HEK293 (cell line): ENCODE measurements at regions not wholly inside any gene's neighbourhood (a gene's known extent, or its start where the extent isn't known, plus 50 kb on each side); places are given as distances from the start of the nearest gene placed in this dataset.

Experiments
- CTCF ChIA-PET: fragments of 350-600 bp; formaldehyde crosslinking; extraction: SDS; loops from one replicate; lab custom pipeline; 2021; ENCODE audit warnings: antibody characterized with exemption; lab: Yijun Ruan, JAX
- POLR2A ChIA-PET: fragments of 300-600 bp; formaldehyde crosslinking; extraction: SDS; loops from one replicate; lab custom pipeline; 2020; ENCODE audit warnings: antibody characterized with exemption, inconsistent platforms; lab: Yijun Ruan, JAX
- H3K27ac ChIP-seq: fragments of 200-500 bp; sonication (Bioruptor generic); 2 replicates; pipeline ENCODE4 v1.5.1; 2014; ENCODE audit warnings: low read depth, low read length, control low read depth, inconsistent platforms; ENCODE audit errors: extremely low read depth
- H3K36me3 ChIP-seq, 2 experiments: fragments of 200-500 bp in 1 of 2; sonication (Bioruptor generic) in 1 of 2; 1 replicate in 1 of 2; 2 replicates in 1 of 2; pipeline ENCODE4 v1.5.1; 2014 to 2017; ENCODE audit warnings: inconsistent platforms in 2 of 2, low read length in 2 of 2; ENCODE audit not compliant: control insufficient read depth in 2 of 2, insufficient read depth in 1 of 2
- H3K4me1 ChIP-seq: fragments of 200-500 bp; sonication (Bioruptor generic); 2 replicates; pipeline ENCODE4 v1.5.1; 2014; ENCODE audit warnings: mild to moderate bottlenecking, low read length, inconsistent platforms; ENCODE audit not compliant: control insufficient read depth, insufficient read depth
- H3K4me3 ChIP-seq: 2 replicates; pipeline ENCODE4 v1.5.1; 2011; ENCODE audit warnings: low read depth, mild to moderate bottlenecking, control low read depth, low read length, moderate library complexity
- H3K9me3 ChIP-seq: fragments of 200-500 bp; sonication (Bioruptor generic); 2 replicates; pipeline ENCODE4 v1.5.1; 2014; ENCODE audit warnings: low read depth, low read length, inconsistent platforms; ENCODE audit not compliant: control insufficient read depth, insufficient read depth
- GFI1B ChIP-seq: fragments of 450-650 bp; formaldehyde crosslinking; IDR thresholded peaks from 2 replicates; pipeline ENCODE4 v1.5.1; 2016; ENCODE audit warnings: missing biosample characterization, missing genetic modification characterization
- GLIS2 ChIP-seq: fragments of 450-650 bp; formaldehyde crosslinking; IDR thresholded peaks from 2 replicates; pipeline ENCODE4 v1.5.1; 2016; ENCODE audit warnings: missing biosample characterization, missing genetic modification characterization
- KLF16 ChIP-seq: fragments of 450-650 bp; formaldehyde crosslinking; IDR thresholded peaks from 2 replicates; pipeline ENCODE4 v1.5.1; 2017; ENCODE audit warnings: missing biosample characterization, missing genetic modification characterization
- PRDM10 ChIP-seq: fragments of 450-650 bp; formaldehyde crosslinking; IDR thresholded peaks from 2 replicates; pipeline ENCODE4 v1.5.1; 2016; ENCODE audit warnings: missing biosample characterization, missing genetic modification characterization
- RBAK ChIP-seq: fragments of 450-650 bp; formaldehyde crosslinking; IDR thresholded peaks from 2 replicates; pipeline ENCODE4 v1.5.1; 2016; ENCODE audit warnings: missing biosample characterization, missing genetic modification characterization
- YY1 ChIP-seq: fragments of 450-650 bp; formaldehyde crosslinking; IDR thresholded peaks from 2 replicates; pipeline ENCODE4 v1.5.1; 2018; ENCODE audit warnings: missing biosample characterization, missing genetic modification characterization
- ZBTB21 ChIP-seq: fragments of 450-650 bp; formaldehyde crosslinking; IDR thresholded peaks from 2 replicates; pipeline ENCODE4 v1.5.1; 2017; ENCODE audit warnings: missing biosample characterization, missing genetic modification characterization
- ZNF114 ChIP-seq: fragments of 450-650 bp; formaldehyde crosslinking; IDR thresholded peaks from 2 replicates; pipeline ENCODE4 v1.5.0; 2017; ENCODE audit warnings: missing biosample characterization, missing genetic modification characterization
- ZNF146 ChIP-seq: fragments of 450-650 bp; formaldehyde crosslinking; IDR thresholded peaks from 2 replicates; pipeline ENCODE4 v1.5.1; 2016; ENCODE audit warnings: missing biosample characterization, missing genetic modification characterization
- ZNF16 ChIP-seq: fragments of 450-650 bp; formaldehyde crosslinking; IDR thresholded peaks from 2 replicates; pipeline ENCODE4 v1.5.1; 2016; ENCODE audit warnings: low read depth, missing biosample characterization, missing genetic modification characterization
- ZNF174 ChIP-seq: fragments of 450-650 bp; formaldehyde crosslinking; IDR thresholded peaks from 2 replicates; pipeline ENCODE4 v1.5.0; 2017; ENCODE audit warnings: missing biosample characterization, mild to moderate bottlenecking, missing genetic modification characterization
- ZNF248 ChIP-seq: fragments of 450-650 bp; formaldehyde crosslinking; IDR thresholded peaks from 2 replicates; pipeline ENCODE4 v1.5.1; 2017; ENCODE audit warnings: missing biosample characterization, missing genetic modification characterization
- ZNF280C ChIP-seq: fragments of 450-650 bp; formaldehyde crosslinking; IDR thresholded peaks from 2 replicates; pipeline ENCODE4 v1.5.1; 2016; ENCODE audit warnings: missing biosample characterization, missing genetic modification characterization
- ZNF292 ChIP-seq: fragments of 450-650 bp; formaldehyde crosslinking; IDR thresholded peaks from 2 replicates; pipeline ENCODE4 v1.5.1; 2016; ENCODE audit warnings: low read depth, missing biosample characterization, missing genetic modification characterization, borderline replicate concordance
- ZNF324 ChIP-seq: fragments of 450-650 bp; formaldehyde crosslinking; IDR thresholded peaks from 2 replicates; pipeline ENCODE4 v1.5.1; 2016; ENCODE audit warnings: missing biosample characterization, missing genetic modification characterization
- ZNF37A ChIP-seq: fragments of 450-650 bp; IDR thresholded peaks from 2 replicates; pipeline ENCODE4 v1.5.1; 2018; ENCODE audit warnings: missing biosample characterization, missing genetic modification characterization
- ZNF510 ChIP-seq: fragments of 450-650 bp; formaldehyde crosslinking; IDR thresholded peaks from 2 replicates; pipeline ENCODE4 v1.5.1; 2018; ENCODE audit warnings: mild to moderate bottlenecking, missing genetic modification characterization, missing biosample characterization; ENCODE audit not compliant: insufficient replicate concordance
- ZNF624 ChIP-seq: fragments of 450-650 bp; formaldehyde crosslinking; IDR thresholded peaks from 2 replicates; pipeline ENCODE4 v1.5.1; 2017; ENCODE audit warnings: missing biosample characterization, missing genetic modification characterization
- ZNF658 ChIP-seq: fragments of 450-650 bp; formaldehyde crosslinking; IDR thresholded peaks from 2 replicates; pipeline ENCODE4; 2016; ENCODE audit warnings: missing biosample characterization, missing genetic modification characterization
- ZNF768 ChIP-seq: fragments of 450-650 bp; formaldehyde crosslinking; IDR thresholded peaks from 2 replicates; pipeline ENCODE4 v1.5.1; 2018; ENCODE audit warnings: missing biosample characterization, mild to moderate bottlenecking, missing genetic modification characterization
- ZNF792 ChIP-seq: fragments of 450-650 bp; formaldehyde crosslinking; IDR thresholded peaks from 2 replicates; pipeline ENCODE4 v1.5.1; 2016; ENCODE audit warnings: missing biosample characterization, missing genetic modification characterization
- TF ChIP-seq, protein P1 (sequence below): fragments of 450-650 bp; formaldehyde crosslinking; IDR thresholded peaks from 2 replicates; pipeline ENCODE4 v1.5.1; 2016; ENCODE audit warnings: missing biosample characterization, missing genetic modification characterization
- TF ChIP-seq, protein P2 (sequence below): sonication (generic); formaldehyde crosslinking; IDR thresholded peaks from 2 replicates; pipeline ENCODE4 v1.8.1; 2022; ENCODE audit warnings: mild to moderate bottlenecking, moderate library complexity, missing genetic modification reagents
- TF ChIP-seq, protein P3 (sequence below): fragments of 450-650 bp; formaldehyde crosslinking; IDR thresholded peaks from 2 replicates; pipeline ENCODE4 v1.5.1; 2016; ENCODE audit warnings: missing biosample characterization, missing genetic modification characterization
- TF ChIP-seq, protein P4 (sequence below): fragments of 450-650 bp; formaldehyde crosslinking; IDR thresholded peaks from 2 replicates; pipeline ENCODE4 v1.5.1; 2016; ENCODE audit warnings: missing biosample characterization, missing genetic modification characterization

GRCh38 chrX:137428221-137428661 lies 137.7 kb upstream of the ZIC3 start:
- H3K27ac ChIP-seq, result no peak overlapping the region
- H3K4me3 ChIP-seq, result no peak overlapping the region
- CTCF ChIA-PET, result interaction anchor here (0.7 kb wide), 1 partner anchor 348 kb away, joined by 4 read pairs; no protein-coding TSS in a partner anchor
- POLR2A ChIA-PET, result no interaction called here
- no peak for TF ChIP-seq ZNF624
- TF ChIP-seq, protein P1, sequence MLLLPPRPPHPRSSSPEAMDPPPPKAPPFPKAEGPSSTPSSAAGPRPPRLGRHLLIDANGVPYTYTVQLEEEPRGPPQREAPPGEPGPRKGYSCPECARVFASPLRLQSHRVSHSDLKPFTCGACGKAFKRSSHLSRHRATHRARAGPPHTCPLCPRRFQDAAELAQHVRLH (tag by site-specific recombination), result no peak
- no peak for TF ChIP-seq ZNF37A (tag by site-specific recombination)
- TF ChIP-seq ZNF146 (tag by site-specific recombination), result no peak
- no peak for TF ChIP-seq ZNF248 (tag by site-specific recombination)
- no peak for TF ChIP-seq ZNF510 (tag by site-specific recombination)
- no peak for TF ChIP-seq YY1 (tag by site-specific recombination)
- no peak for TF ChIP-seq GFI1B (tag by site-specific recombination)
- no peak for TF ChIP-seq ZNF324 (tag by site-specific recombination)
- TF ChIP-seq GLIS2 (tag by site-specific recombination), result no peak
- TF ChIP-seq, protein P2, sequence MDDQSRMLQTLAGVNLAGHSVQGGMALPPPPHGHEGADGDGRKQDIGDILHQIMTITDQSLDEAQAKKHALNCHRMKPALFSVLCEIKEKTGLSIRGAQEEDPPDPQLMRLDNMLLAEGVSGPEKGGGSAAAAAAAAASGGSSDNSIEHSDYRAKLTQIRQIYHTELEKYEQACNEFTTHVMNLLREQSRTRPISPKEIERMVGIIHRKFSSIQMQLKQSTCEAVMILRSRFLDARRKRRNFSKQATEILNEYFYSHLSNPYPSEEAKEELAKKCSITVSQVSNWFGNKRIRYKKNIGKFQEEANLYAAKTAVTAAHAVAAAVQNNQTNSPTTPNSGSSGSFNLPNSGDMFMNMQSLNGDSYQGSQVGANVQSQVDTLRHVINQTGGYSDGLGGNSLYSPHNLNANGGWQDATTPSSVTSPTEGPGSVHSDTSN (CRISPR knock-in tag), result no peak
- TF ChIP-seq, protein P3, sequence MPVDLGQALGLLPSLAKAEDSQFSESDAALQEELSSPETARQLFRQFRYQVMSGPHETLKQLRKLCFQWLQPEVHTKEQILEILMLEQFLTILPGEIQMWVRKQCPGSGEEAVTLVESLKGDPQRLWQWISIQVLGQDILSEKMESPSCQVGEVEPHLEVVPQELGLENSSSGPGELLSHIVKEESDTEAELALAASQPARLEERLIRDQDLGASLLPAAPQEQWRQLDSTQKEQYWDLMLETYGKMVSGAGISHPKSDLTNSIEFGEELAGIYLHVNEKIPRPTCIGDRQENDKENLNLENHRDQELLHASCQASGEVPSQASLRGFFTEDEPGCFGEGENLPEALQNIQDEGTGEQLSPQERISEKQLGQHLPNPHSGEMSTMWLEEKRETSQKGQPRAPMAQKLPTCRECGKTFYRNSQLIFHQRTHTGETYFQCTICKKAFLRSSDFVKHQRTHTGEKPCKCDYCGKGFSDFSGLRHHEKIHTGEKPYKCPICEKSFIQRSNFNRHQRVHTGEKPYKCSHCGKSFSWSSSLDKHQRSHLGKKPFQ (tag by site-specific recombination), result no peak
- no peak for TF ChIP-seq ZNF768
- no peak for TF ChIP-seq ZNF114
- no peaks in the 10 kb centered on the region for H3K36me3 ChIP-seq
- H3K9me3 ChIP-seq, result no peaks in the 10 kb centered on the region
- no peaks in the 10 kb centered on the region; the same call in 1 of the 2 replicates for H3K4me1 ChIP-seq

GRCh38 chrX:137427816-137428215 lies 138.1 kb upstream of the ZIC3 start:
- Histone ChIP-seq H3K4me3 (no peak overlapping the region), H3K9me3 (no peaks in the 10 kb centered on the region), H3K36me3 (no peaks in the 10 kb centered on the region), H3K4me1 (no peaks in the 10 kb centered on the region; the same call in 1 of the 2 replicates), H3K27ac (no peak overlapping the region)
- no peak for TF ChIP-seq KLF16
- TF ChIP-seq YY1 (tag by site-specific recombination), result no peak
- no peak for TF ChIP-seq PRDM10 (tag by site-specific recombination)
- no peak for TF ChIP-seq ZBTB21 (tag by site-specific recombination)
- no peak for TF ChIP-seq ZNF292 (tag by site-specific recombination)
- TF ChIP-seq, protein P4, sequence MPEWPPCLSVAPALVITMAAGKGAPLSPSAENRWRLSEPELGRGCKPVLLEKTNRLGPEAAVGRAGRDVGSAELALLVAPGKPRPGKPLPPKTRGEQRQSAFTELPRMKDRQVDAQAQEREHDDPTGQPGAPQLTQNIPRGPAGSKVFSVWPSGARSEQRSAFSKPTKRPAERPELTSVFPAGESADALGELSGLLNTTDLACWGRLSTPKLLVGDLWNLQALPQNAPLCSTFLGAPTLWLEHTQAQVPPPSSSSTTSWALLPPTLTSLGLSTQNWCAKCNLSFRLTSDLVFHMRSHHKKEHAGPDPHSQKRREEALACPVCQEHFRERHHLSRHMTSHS (tag by site-specific recombination), result no peak
- TF ChIP-seq RBAK (tag by site-specific recombination), result no peak
- TF ChIP-seq ZNF280C (tag by site-specific recombination), result no peak
- TF ChIP-seq ZNF792 (tag by site-specific recombination), result no peak
- no peak for TF ChIP-seq ZNF174 (tag by site-specific recombination)
- TF ChIP-seq ZNF658 (tag by site-specific recombination), result no peak
- no peak for TF ChIP-seq ZNF16 (tag by site-specific recombination)
- ChIA-PET CTCF (interaction anchor here (0.6 kb wide), 1 partner anchor 28 kb away, joined by 3 read pairs; no protein-coding TSS in a partner anchor), POLR2A (no interaction called here)
